A673 (cell line): ENCODE measurements at regions not wholly inside any gene's neighbourhood (a gene's known extent, or its start where the extent isn't known, plus 50 kb on each side); places are given as distances from the start of the nearest gene placed in this dataset.

Experiments used
- BruUV-seq: library from RNA; stranded (reverse); fragments of 400-500 nt; replicated peaks from 2 replicates; lab custom pipeline; 2021; lab: Mats Ljungman, UMichigan
- CTCF ChIA-PET: fragments of 300-600 bp; sonication (Branson Sonifier 250); formaldehyde crosslinking; loops from one replicate; lab custom pipeline; 2022; ENCODE audit warnings: antibody characterized with exemption; lab: Charles Lee
- POLR2A ChIA-PET: fragments of 300-600 bp; sonication (Branson Sonifier 250); formaldehyde crosslinking; loops from one replicate; lab custom pipeline; 2022; ENCODE audit warnings: antibody characterized with exemption; ENCODE audit not compliant: low non-redundant PET; lab: Charles Lee
- DNase-seq: peaks from one replicate; pipeline ENCODE4 v3.0.0-alpha.2; 2015; ENCODE audit warnings: low spot score
- H3K27ac ChIP-seq: fragments of 200-600 bp; sonication (generic); 2 replicates; pipeline ENCODE4 v1.5.1; 2016; ENCODE audit warnings: mixed run types, low read depth, mild to moderate bottlenecking, mixed read lengths, antibody characterized with exemption, low read length; ENCODE audit not compliant: poor library complexity, severe bottlenecking
- H3K27me3 ChIP-seq: fragments of 200-600 bp; sonication (generic); replicated peaks from 2 replicates; pipeline ENCODE4 v1.6.1; 2017; ENCODE audit warnings: mixed run types, low read depth, mild to moderate bottlenecking, mixed read lengths, antibody characterized with exemption, low read length; ENCODE audit not compliant: insufficient read depth, poor library complexity
- H3K36me3 ChIP-seq: fragments of 200-600 bp; sonication (generic); 2 replicates; pipeline ENCODE4 v1.6.1; 2016; ENCODE audit warnings: mixed run types, mild to moderate bottlenecking, mixed read lengths, antibody characterized with exemption, low read length; ENCODE audit not compliant: insufficient read depth, poor library complexity, severe bottlenecking
- H3K4me1 ChIP-seq: fragments of 200-600 bp; sonication (generic); 2 replicates; pipeline ENCODE4 v1.6.1; 2017; ENCODE audit warnings: mixed run types, mild to moderate bottlenecking, mixed read lengths, antibody characterized with exemption, low read length; ENCODE audit not compliant: insufficient read depth, poor library complexity, severe bottlenecking
- H3K4me3 ChIP-seq: fragments of 200-600 bp; sonication (generic); 2 replicates; pipeline ENCODE4 v1.5.1; 2016; ENCODE audit warnings: low read depth, mixed run types, mild to moderate bottlenecking, mixed read lengths, low read length; ENCODE audit not compliant: poor library complexity, severe bottlenecking
- H3K9me3 ChIP-seq: fragments of 200-600 bp; sonication (generic); 2 replicates; pipeline ENCODE4 v1.6.1; 2016; ENCODE audit warnings: mixed run types, low read depth, mild to moderate bottlenecking, mixed read lengths, antibody characterized with exemption, low read length; ENCODE audit not compliant: poor library complexity, severe bottlenecking
- EZH2 ChIP-seq: fragments of 200-600 bp; sonication (generic); IDR thresholded peaks from 2 replicates; pipeline ENCODE4 v1.6.1; 2017; ENCODE audit warnings: borderline replicate concordance, low read depth, mild to moderate bottlenecking, mixed read lengths, antibody characterized with exemption, low read length; ENCODE audit not compliant: poor library complexity, severe bottlenecking
- intact Hi-C: fragments of 100-400 bp; cut with micrococcal nuclease; formaldehyde crosslinking; loops from one replicate; pipeline ENCODE4 v1.10.0; 2022; ENCODE audit not compliant: unreplicated experiment
- TF ChIP-seq, protein P1 (sequence below): fragments of 300-800, 200-600 bp; sonication (generic); conservative IDR thresholded peaks from 2 replicates; pipeline ENCODE4 v1.5.1; 2017; ENCODE audit warnings: low read depth, mild to moderate bottlenecking, antibody characterized with exemption, low read length, moderate library complexity, mixed read lengths

- ChIA-PET POLR2A (no interaction called here), CTCF (no interaction called here)
- no peak for DNase-seq
- Histone ChIP-seq H3K27me3 (no peaks in the 10 kb centered on the region), H3K27ac (no peak overlapping the region), H3K4me3 (no peak overlapping the region), H3K9me3 (no peaks in the 10 kb centered on the region), H3K4me1 (no peaks in the 10 kb centered on the region), H3K36me3 (no peaks in the 10 kb centered on the region)
- intact Hi-C loops: no loop called here
- TF ChIP-seq, protein P1, sequence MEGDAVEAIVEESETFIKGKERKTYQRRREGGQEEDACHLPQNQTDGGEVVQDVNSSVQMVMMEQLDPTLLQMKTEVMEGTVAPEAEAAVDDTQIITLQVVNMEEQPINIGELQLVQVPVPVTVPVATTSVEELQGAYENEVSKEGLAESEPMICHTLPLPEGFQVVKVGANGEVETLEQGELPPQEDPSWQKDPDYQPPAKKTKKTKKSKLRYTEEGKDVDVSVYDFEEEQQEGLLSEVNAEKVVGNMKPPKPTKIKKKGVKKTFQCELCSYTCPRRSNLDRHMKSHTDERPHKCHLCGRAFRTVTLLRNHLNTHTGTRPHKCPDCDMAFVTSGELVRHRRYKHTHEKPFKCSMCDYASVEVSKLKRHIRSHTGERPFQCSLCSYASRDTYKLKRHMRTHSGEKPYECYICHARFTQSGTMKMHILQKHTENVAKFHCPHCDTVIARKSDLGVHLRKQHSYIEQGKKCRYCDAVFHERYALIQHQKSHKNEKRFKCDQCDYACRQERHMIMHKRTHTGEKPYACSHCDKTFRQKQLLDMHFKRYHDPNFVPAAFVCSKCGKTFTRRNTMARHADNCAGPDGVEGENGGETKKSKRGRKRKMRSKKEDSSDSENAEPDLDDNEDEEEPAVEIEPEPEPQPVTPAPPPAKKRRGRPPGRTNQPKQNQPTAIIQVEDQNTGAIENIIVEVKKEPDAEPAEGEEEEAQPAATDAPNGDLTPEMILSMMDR: no peak
- TF ChIP-seq EZH2: no peak
- no TSS peak for BruUV-seq
Measured at GRCh38 chrX:113919387-113919786, 664.5 kb upstream of the HTR2C start.

GRCh38 chrX:113906168-113906567, 677.7 kb upstream of the HTR2C start:
- ChIA-PET POLR2A (no interaction called here), CTCF (no interaction called here)
- no peaks in the 10 kb centered on the region for H3K4me1 ChIP-seq
- H3K4me3 ChIP-seq: no peak overlapping the region
- no peaks in the 10 kb centered on the region for H3K9me3 ChIP-seq
- intact Hi-C loops: no loop called here
- H3K27me3 ChIP-seq: no peaks in the 10 kb centered on the region
- no peak overlapping the region for H3K27ac ChIP-seq
- BruUV-seq: no TSS peak
- no peak for DNase-seq
- TF ChIP-seq EZH2: no peak
- TF ChIP-seq, protein P1: no peak
- H3K36me3 ChIP-seq: no peaks in the 10 kb centered on the region

DNA sequence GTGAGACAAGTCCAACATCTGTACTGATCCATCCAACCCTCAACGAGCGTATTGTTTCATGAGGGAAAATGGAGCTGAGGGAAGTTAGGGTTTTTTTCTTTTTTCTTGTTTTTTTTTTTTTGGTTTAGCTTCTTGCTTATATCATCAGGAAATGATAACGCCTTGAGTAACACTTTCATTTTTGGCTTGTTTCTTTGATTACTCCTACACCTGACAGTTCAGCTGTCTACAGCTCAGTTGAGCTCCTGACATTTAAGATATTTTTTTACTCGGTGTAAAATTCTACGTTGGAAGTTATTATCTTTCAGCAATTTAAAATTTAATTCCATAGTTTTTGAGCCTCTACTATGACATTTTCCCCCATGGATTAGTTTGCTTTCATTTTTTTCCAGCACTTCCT, 691.0 kb upstream of the HTR2C start:
- no peaks in the 10 kb centered on the region for H3K9me3 ChIP-seq
- TF ChIP-seq EZH2: no peak
- TF ChIP-seq, protein P1: no peak
- no TSS peak for BruUV-seq
- H3K27me3 ChIP-seq: no peaks in the 10 kb centered on the region
- no peaks in the 10 kb centered on the region for H3K4me1 ChIP-seq
- H3K4me3 ChIP-seq: no peak overlapping the region
- intact Hi-C loops: no loop called here
- H3K27ac ChIP-seq: no peak overlapping the region
- no peaks in the 10 kb centered on the region for H3K36me3 ChIP-seq
- ChIA-PET CTCF (no interaction called here), POLR2A (no interaction called here)
- DNase-seq: no peak
